Ishikawa (cell line): ENCODE measurements at regions not wholly inside any gene's neighbourhood (a gene's known extent, or its start where the extent isn't known, plus 50 kb on each side); places are given as distances from the start of the nearest gene placed in this dataset.

Experiments used
- CEBPB ChIP-seq: IDR thresholded peaks from 2 replicates; pipeline ENCODE4 v1.6.1; 2012
- CREB1 ChIP-seq: IDR thresholded peaks from 2 replicates; pipeline ENCODE4 v1.6.1; 2012; ENCODE audit warnings: low read depth
- EGR1 ChIP-seq: IDR thresholded peaks from 2 replicates; pipeline ENCODE4 v1.6.1; 2012
- EP300 ChIP-seq: IDR thresholded peaks from 2 replicates; pipeline ENCODE4 v1.6.1; 2012; ENCODE audit warnings: borderline replicate concordance
- FOXM1 ChIP-seq: IDR thresholded peaks from 2 replicates; pipeline ENCODE4 v1.6.1; 2012; ENCODE audit warnings: low read depth, borderline replicate concordance
- MAX ChIP-seq: IDR thresholded peaks from 2 replicates; pipeline ENCODE4 v1.6.1; 2012
- NFIC ChIP-seq: IDR thresholded peaks from 2 replicates; pipeline ENCODE4 v1.6.1; 2012
- RAD21 ChIP-seq: IDR thresholded peaks from 2 replicates; pipeline ENCODE4 v1.6.1; 2012; ENCODE audit warnings: low read depth
- REST ChIP-seq: IDR thresholded peaks from 2 replicates; pipeline ENCODE4 v1.6.1; 2012; ENCODE audit warnings: low read depth, mild to moderate bottlenecking
- TAF1 ChIP-seq: IDR thresholded peaks from 2 replicates; pipeline ENCODE4 v1.6.1; 2012; ENCODE audit warnings: low read depth, mild to moderate bottlenecking
- TCF12 ChIP-seq: IDR thresholded peaks from 2 replicates; pipeline ENCODE4 v1.6.1; 2012; ENCODE audit warnings: low read depth
- TEAD4 ChIP-seq: IDR thresholded peaks from 2 replicates; pipeline ENCODE4 v1.6.1; 2012
- USF1 ChIP-seq: IDR thresholded peaks from 2 replicates; pipeline ENCODE4 v1.6.1; 2012
- ZBTB7A ChIP-seq: IDR thresholded peaks from 2 replicates; pipeline ENCODE4 v1.6.1; 2012; ENCODE audit warnings: low read depth

- TF ChIP-seq CEBPB (no peak), ZBTB7A (no peak), TCF12 (no peak), EP300 (no peak), FOXM1 (no peak), MAX (no peak), TAF1 (no peak), EGR1 (no peak), RAD21 (no peak), REST (no peak), USF1 (no peak), TEAD4 (no peak), NFIC (no peak), CREB1 (no peak)
These were observed 463.7 kb downstream of the TNS1 start for GRCh38 chr2:217539126-217539525.
